Natural killer cell (primary cell): ENCODE measurements at regions not wholly inside any gene's neighbourhood (a gene's known extent, or its start where the extent isn't known, plus 50 kb on each side); places are given as distances from the start of the nearest gene placed in this dataset.

Source experiments
- ATAC-seq, 3 donors: fragments of 150-1000 bp in 2 of 3; fragments of 200-7000 bp in 1 of 3; cut with Tn5 transposase; 1 replicate in 1 of 3; 2 replicates in 2 of 3; pipeline ENCODE4 v1.10.0; 2021; ENCODE audit warnings: mild to moderate bottlenecking in 2 of 3, moderate library complexity in 2 of 3
- DNase-seq, 2 donors: peaks; one replicate each; pipeline versions ENCODE4 v3.0.0 to v3.0.0-alpha.2; 2013 to 2021; ENCODE audit warnings: mixed read lengths in 1 of 2
- H3K27ac ChIP-seq: one replicate; pipeline ENCODE4 v1.5.1; 2013; ENCODE audit warnings: mild to moderate bottlenecking, low read length
- H3K27me3 ChIP-seq: one replicate; pipeline ENCODE4 v1.6.1; 2013; ENCODE audit warnings: low read length; ENCODE audit not compliant: control insufficient read depth, insufficient read depth
- H3K36me3 ChIP-seq: one replicate; pipeline ENCODE4 v1.6.1; 2013; ENCODE audit warnings: low read length; ENCODE audit not compliant: control insufficient read depth, insufficient read depth
- H3K4me1 ChIP-seq: one replicate; pipeline ENCODE4 v1.6.1; 2013; ENCODE audit warnings: low read length; ENCODE audit not compliant: control insufficient read depth, insufficient read depth
- H3K4me3 ChIP-seq: one replicate; pipeline ENCODE4 v1.5.1; 2013; ENCODE audit warnings: low read length
- H3K9me3 ChIP-seq: one replicate; pipeline ENCODE4 v1.6.1; 2013; ENCODE audit warnings: low read length; ENCODE audit not compliant: control insufficient read depth, insufficient read depth
- H3K27ac Mint-ChIP-seq, 2 donors: one replicate each; pipeline ENCODE4 v1.8.0; 2022; ENCODE audit warnings: mild to moderate bottlenecking in 2 of 2, mixed read lengths in 2 of 2, moderate library complexity in 1 of 2
- H3K27me3 Mint-ChIP-seq, 2 donors: one replicate each; pipeline ENCODE4 v1.8.0; 2022; ENCODE audit warnings: low read depth in 2 of 2, mixed read lengths in 2 of 2
- H3K36me3 Mint-ChIP-seq: one replicate; pipeline ENCODE4 v1.8.0; 2022; ENCODE audit warnings: mixed read lengths
- H3K4me1 Mint-ChIP-seq, 2 donors: one replicate each; pipeline ENCODE4 v1.8.0; 2022; ENCODE audit warnings: mixed read lengths in 2 of 2
- H3K4me3 Mint-ChIP-seq: one replicate; pipeline ENCODE4 v1.8.0; 2022; ENCODE audit warnings: mild to moderate bottlenecking, moderate library complexity, mixed read lengths
- H3K9me3 Mint-ChIP-seq, 2 donors: one replicate each; pipeline ENCODE4 v1.8.0; 2022; ENCODE audit warnings: mixed read lengths in 2 of 2
- CTCF ChIP-seq: fragments of 200-600 bp; IDR thresholded peaks from one replicate; pipeline ENCODE4 v1.8.0; 2022; ENCODE audit warnings: antibody characterized with exemption
- WGBS: methylation state at CpG from one replicate; pipeline ENCODE4 v1.1.7; 2013; ENCODE audit warnings: missing lambda C conversion rate; ENCODE audit not compliant: insufficient coverage; 5-methylcytosine and 5-hydroxymethylcytosine counted together
- intact Hi-C: fragments of 100-400 bp; cut with micrococcal nuclease; formaldehyde crosslinking; loops from one replicate; pipeline ENCODE4 v1.14.2; 2022

GRCh38 chr1:29690156-29690555 is 453.8 kb downstream of the PTPRU start:
- Histone ChIP-seq H3K27me3 (no peaks in the 10 kb centered on the region), H3K36me3 (no peaks in the 10 kb centered on the region), H3K4me3 (no peak overlapping the region), H3K4me1 (no peaks in the 10 kb centered on the region), H3K27ac (no peak overlapping the region), H3K9me3 (no peaks in the 10 kb centered on the region)
- DNase-seq = no peak
- Mint-ChIP-seq H3K4me3 (no peak overlapping the region), H3K4me1 (no peaks in the 10 kb centered on the region), H3K27ac (no peak overlapping the region), H3K36me3 (no peaks in the 10 kb centered on the region), H3K27me3 (peaks cover 4 to 7% of the 10 kb centered on the region in 2 donors), H3K9me3 (no peaks in the 10 kb centered on the region)
- 69% methylated on average over 9 of the region's 9 CpGs for WGBS
- no peak for ATAC-seq
- intact Hi-C loops = no loop called here
- no peak for TF ChIP-seq CTCF

GRCh38 chr1:29689372-29690030 is 453.2 kb downstream of the PTPRU start:
- Mint-ChIP-seq H3K36me3 (no peaks in the 10 kb centered on the region), H3K9me3 (no peaks in the 10 kb centered on the region), H3K4me3 (no peak overlapping the region), H3K27me3 (peaks cover 4 to 7% of the 10 kb centered on the region in 2 donors), H3K4me1 (no peaks in the 10 kb centered on the region), H3K27ac (no peak overlapping the region)
- Histone ChIP-seq H3K27ac (no peak overlapping the region), H3K4me1 (no peaks in the 10 kb centered on the region), H3K4me3 (no peak overlapping the region), H3K9me3 (no peaks in the 10 kb centered on the region), H3K36me3 (no peaks in the 10 kb centered on the region), H3K27me3 (no peaks in the 10 kb centered on the region)
- DNase-seq = no peak
- intact Hi-C loops = no loop called here
- no peak for TF ChIP-seq CTCF
- no peak for ATAC-seq
- 72% methylated on average over 11 of the region's 13 CpGs for WGBS

- intact Hi-C loops = no loop called here
- Mint-ChIP-seq H3K27ac (no peak overlapping the region), H3K4me3 (no peak overlapping the region), H3K27me3 (peaks cover 4 to 7% of the 10 kb centered on the region in 2 donors), H3K9me3 (no peaks in the 10 kb centered on the region), H3K4me1 (no peaks in the 10 kb centered on the region), H3K36me3 (no peaks in the 10 kb centered on the region)
- no peak for ATAC-seq
- no peaks in the 10 kb centered on the region for H3K36me3 ChIP-seq
- TF ChIP-seq CTCF = no peak
- no peak overlapping the region for H3K4me3 ChIP-seq
- DNase-seq = no peak
- no peaks in the 10 kb centered on the region for H3K4me1 ChIP-seq
- H3K27me3 ChIP-seq = no peaks in the 10 kb centered on the region
- no peak overlapping the region for H3K27ac ChIP-seq
- no peaks in the 10 kb centered on the region for H3K9me3 ChIP-seq
- 39% methylated on average over 13 of the region's 14 CpGs for WGBS
Measured at GRCh38 chr1:29688471-29689365, 452.4 kb downstream of the PTPRU start.
